DOHH2 (cell line): ENCODE measurements at regions not wholly inside any gene's neighbourhood (a gene's known extent, or its start where the extent isn't known, plus 50 kb on each side); places are given as distances from the start of the nearest gene placed in this dataset.

Experiments
- H3F3A ChIP-seq: fragments of 200-600 bp; sonication (generic), shearing (Covaris generic); 2 replicates; pipeline ENCODE4 v1.6.0; 2016; ENCODE audit warnings: antibody characterized with exemption, mild to moderate bottlenecking; ENCODE audit not compliant: control insufficient read depth, insufficient read depth
- H3K27ac ChIP-seq: fragments of 200-600 bp; sonication (generic); 2 replicates; pipeline ENCODE4 v1.5.1; 2014; ENCODE audit warnings: low read depth, mild to moderate bottlenecking, low read length, moderate library complexity
- H3K27me3 ChIP-seq: fragments of 200-600 bp; sonication (generic); 2 replicates; pipeline ENCODE4 v1.6.1; 2014; ENCODE audit warnings: mild to moderate bottlenecking, low read length, mixed read lengths; ENCODE audit not compliant: control insufficient read depth
- H3K36me3 ChIP-seq: fragments of 200-600 bp; sonication (generic); 2 replicates; pipeline ENCODE4 v1.6.1; 2014; ENCODE audit warnings: mild to moderate bottlenecking, low read length, moderate library complexity, mixed read lengths; ENCODE audit not compliant: control insufficient read depth
- H3K4me1 ChIP-seq: fragments of 200-600 bp; sonication (generic); 2 replicates; pipeline ENCODE4 v1.6.1; 2014; ENCODE audit warnings: mild to moderate bottlenecking, low read length, mixed read lengths; ENCODE audit not compliant: control insufficient read depth
- H3K4me2 ChIP-seq: fragments of 200-600 bp; sonication (generic); 2 replicates; pipeline ENCODE4 v1.6.0; 2014; ENCODE audit warnings: mild to moderate bottlenecking, low read length, moderate library complexity
- H3K4me3 ChIP-seq: fragments of 200-600 bp; sonication (generic); 2 replicates; pipeline ENCODE4 v1.5.1; 2014; ENCODE audit warnings: mild to moderate bottlenecking, low read length, mixed read lengths
- H3K79me2 ChIP-seq: fragments of 200-600 bp; sonication (generic); 2 replicates; pipeline ENCODE4 v1.6.1; 2014; ENCODE audit warnings: mild to moderate bottlenecking, low read length, mixed read lengths; ENCODE audit not compliant: control insufficient read depth
- H3K9me2 ChIP-seq: fragments of 200-600 bp; sonication (generic); replicated peaks from 2 replicates; pipeline ENCODE4 v1.6.1; 2014; ENCODE audit warnings: mild to moderate bottlenecking, low read length, mixed read lengths; ENCODE audit not compliant: control insufficient read depth
- H3K9me3 ChIP-seq: fragments of 200-600 bp; sonication (generic); 2 replicates; pipeline ENCODE4 v1.6.1; 2014; ENCODE audit warnings: antibody characterized with exemption, low read length, mixed read lengths; ENCODE audit not compliant: control insufficient read depth, insufficient read depth
- H4K20me1 ChIP-seq: fragments of 200-600 bp; sonication (generic); 2 replicates; pipeline ENCODE4 v1.6.0; 2014; ENCODE audit warnings: low read depth, mild to moderate bottlenecking, antibody characterized with exemption, low read length, moderate library complexity; ENCODE audit not compliant: control insufficient read depth, insufficient read depth
- CTCF ChIP-seq: fragments of 200-600 bp; sonication (generic); IDR thresholded peaks from one replicate; pipeline ENCODE4 v1.5.1; 2014; ENCODE audit warnings: antibody characterized with exemption, mild to moderate bottlenecking, low read depth, low read length; ENCODE audit not compliant: poor library complexity, severe bottlenecking
- EZH2phosphoT487 ChIP-seq: fragments of 200-600 bp; sonication (generic); IDR thresholded peaks from 2 replicates; pipeline ENCODE4 v1.6.1; 2017; ENCODE audit warnings: borderline replicate concordance, mild to moderate bottlenecking, antibody characterized with exemption, low read length, moderate library complexity, mixed read lengths

- no peak overlapping the region for H3K27ac ChIP-seq
- H3K9me3 ChIP-seq: no peaks in the 10 kb centered on the region
- H4K20me1 ChIP-seq: no peaks in the 10 kb centered on the region
- no peak overlapping the region for H3K4me2 ChIP-seq
- H3K4me1 ChIP-seq: no peaks in the 10 kb centered on the region
- TF ChIP-seq CTCF (no peak), EZH2phosphoT487 (no peak)
- no peaks in the 10 kb centered on the region for H3K27me3 ChIP-seq
- H3F3A ChIP-seq: no peaks in the 10 kb centered on the region
- H3K36me3 ChIP-seq: no peaks in the 10 kb centered on the region
- no peaks in the 10 kb centered on the region for H3K79me2 ChIP-seq
- H3K4me3 ChIP-seq: no peak overlapping the region
- no peaks in the 10 kb centered on the region for H3K9me2 ChIP-seq
These were observed 273.5 kb upstream of the HS3ST1 start for GRCh38 chr4:11701966-11702725.

- Histone ChIP-seq H3K9me3 (no peaks in the 10 kb centered on the region), H3K79me2 (no peaks in the 10 kb centered on the region), H4K20me1 (no peaks in the 10 kb centered on the region), H3K27ac (no peak overlapping the region), H3K4me3 (no peak overlapping the region), H3K4me1 (no peaks in the 10 kb centered on the region), H3F3A (no peaks in the 10 kb centered on the region), H3K9me2 (no peaks in the 10 kb centered on the region), H3K36me3 (no peaks in the 10 kb centered on the region), H3K27me3 (no peaks in the 10 kb centered on the region), H3K4me2 (no peak overlapping the region)
- no peak for TF ChIP-seq CTCF
- no peak for TF ChIP-seq EZH2phosphoT487
These were observed 272.1 kb upstream of the HS3ST1 start for GRCh38 chr4:11700751-11701226.

- Histone ChIP-seq H3K79me2 (no peaks in the 10 kb centered on the region), H3K4me3 (no peak overlapping the region), H3K36me3 (no peaks in the 10 kb centered on the region), H3K9me3 (peaks cover 3% of the 10 kb centered on the region; the same call in 1 of the 2 replicates), H4K20me1 (no peaks in the 10 kb centered on the region), H3F3A (no peaks in the 10 kb centered on the region), H3K4me1 (no peaks in the 10 kb centered on the region), H3K9me2 (no peaks in the 10 kb centered on the region), H3K27me3 (no peaks in the 10 kb centered on the region), H3K27ac (no peak overlapping the region), H3K4me2 (no peak overlapping the region)
- TF ChIP-seq CTCF (no peak), EZH2phosphoT487 (no peak)
These were observed 270.3 kb upstream of the HS3ST1 start for GRCh38 chr4:11698846-11699590.
